ENCODE measurements at regions not wholly inside any gene's neighbourhood (a gene's known extent, or its start where the extent isn't known, plus 50 kb on each side); places are given as distances from the start of the nearest gene placed in this dataset.

DNA sequence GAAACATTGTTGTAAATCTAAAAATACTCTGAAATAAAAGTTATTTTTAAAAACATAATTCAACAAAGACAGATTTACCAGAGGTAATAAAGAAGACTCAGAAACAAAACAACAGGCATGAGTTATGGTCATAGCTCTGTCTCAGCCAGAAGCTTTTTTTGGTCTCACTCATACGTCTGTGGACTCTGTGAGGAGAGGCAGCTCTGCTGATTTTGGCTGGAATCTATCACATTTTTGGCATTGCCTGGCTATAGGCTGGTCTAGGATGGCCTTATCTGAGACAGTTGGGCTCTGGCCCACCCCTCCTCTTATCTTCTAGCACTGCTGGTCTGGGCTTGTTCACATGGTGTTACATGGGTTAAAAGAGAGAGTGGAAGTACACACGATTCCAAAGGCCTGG is 514.0 kb upstream of the BTBD3 start:
- in situ Hi-C loops (cut with MboI; ENCODE audit: low sequenced_read_pairs) (no loop called here), intact Hi-C loops (cut with micrococcal nuclease) (no loop called here), dilution Hi-C loops (cut with HindIII; ENCODE audit: low sequenced_read_pairs, unreplicated experiment) (no loop called here)
- H3K4me1 ChIP-seq (ENCODE audit: control insufficient read depth, insufficient read depth, low read length): no peaks in the 10 kb centered on the region
- no peaks in the 10 kb centered on the region for H3K27me3 ChIP-seq (ENCODE audit: control insufficient read depth, insufficient read depth, low read length)
- H3K18ac ChIP-seq (ENCODE audit: low read depth, low read length): no peak overlapping the region
- no peak overlapping the region for H3K27ac ChIP-seq (ENCODE audit: insufficient read depth, low read length)
- H2BK20ac ChIP-seq (ENCODE audit: low read depth, low read length): no peak overlapping the region; the same call in 1 of the 2 replicates
- H3K56ac ChIP-seq (ENCODE audit: extremely low read depth, insufficient read depth, low read length): no peak overlapping the region
- H3K4ac ChIP-seq (ENCODE audit: low read depth, low read length): no peak overlapping the region
- TF ChIP-seq SMC3 (IDR thresholded peaks at IDR 0.05; ENCODE audit: low read depth, low read length) (no peak), RFX5 (IDR thresholded peaks at IDR 0.05; ENCODE audit: low read depth, low read length) (no peak)
- no peak overlapping the region for H4K5ac ChIP-seq (ENCODE audit: low read depth, low read length)
- ATAC-seq (ENCODE audit: low read depth) (no peak), DNase-seq (no peak)
- H3K9me3 ChIP-seq (ENCODE audit: control insufficient read depth, insufficient read depth, low read length): no peaks in the 10 kb centered on the region
- no CpG with 5 or more reads among the region's 2 CpGs for WGBS, 2 experiments (ENCODE audit: extremely low coverage in 2 of 2, insufficient read length in 1 of 2)
- ChIA-PET POLR2A (ENCODE audit: unreplicated experiment) (no interaction called here), CTCF (interaction anchor here (0.6 kb wide), 1 partner anchor 1161 kb away, joined by 3 read pairs; no protein-coding TSS in a partner anchor)
- H3K9ac ChIP-seq (ENCODE audit: low read depth, low read length): no peak overlapping the region
- H4K91ac ChIP-seq (ENCODE audit: insufficient read depth, low read depth, low read length): no peak overlapping the region
- BruUV-seq (replicated peaks): no TSS peak
- H3K14ac ChIP-seq (replicated peaks; ENCODE audit: low read depth, low read length): no peak overlapping the region
- H3K79me1 ChIP-seq (ENCODE audit: low read depth in 1 of 2, low read length in 2 of 2): no peaks in the 10 kb centered on the region
- H3K4me3 ChIP-seq (ENCODE audit: insufficient read depth, low read depth, low read length): no peak overlapping the region
- H3K9me1 ChIP-seq (ENCODE audit: insufficient read depth, low read length): no peaks in the 10 kb centered on the region
- H3K36me3 ChIP-seq (ENCODE audit: control insufficient read depth, insufficient read depth, low read length): no peaks in the 10 kb centered on the region
- no peak overlapping the region for H2AK9ac ChIP-seq (replicated peaks; ENCODE audit: low read depth, low read length, poor library complexity)
- peak overlapping the region; percentile 67 for H2AFZ ChIP-seq (replicated peaks; ENCODE audit: low read length, poor library complexity)
- no peak overlapping the region for H2BK120ac ChIP-seq (ENCODE audit: low read depth, low read length)
- H3K4me2 ChIP-seq (ENCODE audit: low read depth, low read length): no peak overlapping the region
- H2BK5ac ChIP-seq (ENCODE audit: low read depth, low read length, poor library complexity, severe bottlenecking): no peak overlapping the region
- H4K8ac ChIP-seq (ENCODE audit: low read depth in 2 of 2, low read length in 2 of 2): no peak overlapping the region
- no peak overlapping the region for H2BK15ac ChIP-seq (ENCODE audit: low read depth, low read length)
- no peak overlapping the region for H3K23ac ChIP-seq (ENCODE audit: low read depth, low read length)
- H2AK5ac ChIP-seq (ENCODE audit: low read depth, low read length): no peak overlapping the region
- H4K20me1 ChIP-seq (ENCODE audit: insufficient read depth, low read length): no peaks in the 10 kb centered on the region
